HEK293T (cell line): ENCODE measurements at regions not wholly inside any gene's neighbourhood (a gene's known extent, or its start where the extent isn't known, plus 50 kb on each side); places are given as distances from the start of the nearest gene placed in this dataset.

Experiments
- FOXM1 ChIP-seq: fragments of 450-650 bp; IDR thresholded peaks from 2 replicates; pipeline ENCODE4 v1.6.1; 2017; ENCODE audit warnings: mild to moderate bottlenecking, borderline replicate concordance
- SP1 ChIP-seq: fragments of 450-650 bp; IDR thresholded peaks from 2 replicates; pipeline ENCODE4 v1.6.1; 2017
- TARDBP ChIP-seq: fragments of 450-650 bp; IDR thresholded peaks from 2 replicates; pipeline ENCODE4 v1.6.1; 2016
- ZNF384 ChIP-seq: fragments of 450-650 bp; IDR thresholded peaks from 2 replicates; pipeline ENCODE4 v1.6.1; 2016

DNA sequence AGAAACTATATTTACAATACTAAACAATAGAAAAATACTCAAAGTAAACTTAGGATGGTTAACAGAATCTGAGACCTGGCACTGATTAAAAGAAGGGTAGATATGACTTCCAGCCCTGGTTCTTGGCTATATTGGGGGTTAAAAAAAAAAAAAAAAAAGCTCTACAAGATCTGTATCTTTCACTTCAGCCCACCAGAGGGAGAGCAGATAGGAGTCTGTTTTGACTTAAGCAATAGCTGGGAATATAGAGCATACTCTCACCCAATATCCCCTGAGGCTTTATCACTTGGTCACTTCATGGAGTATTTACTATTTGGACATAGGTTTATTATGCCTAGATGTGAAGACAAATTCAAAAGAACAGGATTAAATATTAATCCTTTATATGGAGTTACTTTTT lies 598.9 kb upstream of the LINC00305 start:
- TF ChIP-seq ZNF384 (no peak), TARDBP (no peak), FOXM1 (no peak), SP1 (no peak)
